GM12878 (cell line): ENCODE measurements at regions not wholly inside any gene's neighbourhood (a gene's known extent, or its start where the extent isn't known, plus 50 kb on each side); places are given as distances from the start of the nearest gene placed in this dataset.

Experiments used
- ATAC-seq: fragments of 200-7000 bp; cut with Tn5 transposase; 3 replicates; pipeline ENCODE4 v1.9.1; 2020; ENCODE audit warnings: mild to moderate bottlenecking, moderate library complexity
- BruUV-seq: library from RNA; stranded (reverse); fragments of 400-500 nt; replicated peaks from 2 replicates; lab custom pipeline; 2021; lab: Mats Ljungman, UMichigan
- CTCF ChIA-PET: fragments of 300-600 bp; sonication (Branson Sonifier 250); formaldehyde crosslinking; extraction: SDS; loops from one replicate; lab custom pipeline; 2021; ENCODE audit warnings: inconsistent platforms; lab: Yijun Ruan, JAX
- POLR2A ChIA-PET: fragments of 350-600 bp; formaldehyde crosslinking; extraction: SDS; loops from one replicate; lab custom pipeline; 2021; ENCODE audit warnings: inconsistent platforms; lab: Charles Lee
- RAD21 ChIA-PET: fragments of 300-600 bp; sonication (Branson Sonifier 250); formaldehyde crosslinking; loops from one replicate; lab custom pipeline; 2023; ENCODE audit warnings: antibody characterized with exemption; ENCODE audit not compliant: unreplicated experiment; lab: Charles Lee
- SMC1A ChIA-PET: fragments of 300-600 bp; sonication (Branson Sonifier 250); formaldehyde crosslinking; loops from one replicate; lab custom pipeline; 2023; ENCODE audit not compliant: unreplicated experiment, uncharacterized antibody; lab: Charles Lee
- DNase-seq: peaks from one replicate; pipeline ENCODE4 v3.0.0-alpha.2; 2011; ENCODE audit warnings: low read depth, low spot score
- FAIRE-seq: peaks from 3 replicates; lab custom pipeline; 2011; peaks lifted over from hg19 to GRCh38; lab: Jason Lieb, UNC
- H2AFZ ChIP-seq: 2 replicates; pipeline ENCODE4 v1.6.0; 2011; ENCODE audit warnings: low read depth, low read length, control low read depth; ENCODE audit not compliant: control insufficient read depth
- H3K27ac ChIP-seq: 2 replicates; pipeline ENCODE4 v1.5.1; 2011; ENCODE audit warnings: control low read depth; ENCODE audit not compliant: control insufficient read depth, insufficient read depth
- H3K27me3 ChIP-seq, 2 experiments: replicated peaks in 1 of 2; 2 replicates each; pipeline versions ENCODE4 v1.6.0 to v1.6.1; 2011; ENCODE audit warnings: low read length in 1 of 2; ENCODE audit not compliant: control insufficient read depth in 2 of 2, insufficient read depth in 2 of 2
- H3K36me3 ChIP-seq, 2 experiments: 2 replicates each; pipeline ENCODE4 v1.5.1; 2011; ENCODE audit warnings: low read length in 1 of 2; ENCODE audit not compliant: control insufficient read depth in 2 of 2, insufficient read depth in 2 of 2
- H3K4me1 ChIP-seq: 2 replicates; pipeline ENCODE4 v1.6.1; 2011; ENCODE audit warnings: mild to moderate bottlenecking, low read length, moderate library complexity, mixed read lengths; ENCODE audit not compliant: control insufficient read depth, insufficient read depth
- H3K4me2 ChIP-seq: 2 replicates; pipeline ENCODE4 v1.6.0; 2011; ENCODE audit warnings: control low read depth; ENCODE audit not compliant: control insufficient read depth, insufficient read depth
- H3K4me3 ChIP-seq: fragments of 200-600 bp; sonication (generic); 2 replicates; pipeline ENCODE4 v1.5.1; 2016
- H3K79me2 ChIP-seq: 2 replicates; pipeline ENCODE4 v1.6.0; 2011; ENCODE audit warnings: low read length; ENCODE audit not compliant: control insufficient read depth, insufficient read depth
- H3K9ac ChIP-seq: 2 replicates; pipeline ENCODE4 v1.8.0; 2011; ENCODE audit warnings: low read length, control low read depth, mixed read lengths; ENCODE audit not compliant: control insufficient read depth, insufficient read depth
- H3K9me3 ChIP-seq: replicated peaks from 3 replicates; pipeline ENCODE4 v1.5.1; 2011; ENCODE audit warnings: mild to moderate bottlenecking, low read length; ENCODE audit not compliant: control insufficient read depth, insufficient read depth
- H4K20me1 ChIP-seq: 2 replicates; pipeline ENCODE4 v1.6.0; 2011; ENCODE audit not compliant: control insufficient read depth, insufficient read depth
- SIX5 ChIP-seq: IDR thresholded peaks from 2 replicates; pipeline ENCODE4 v1.6.1; 2011; ENCODE audit warnings: mild to moderate bottlenecking, low read depth, low read length, moderate library complexity; ENCODE audit not compliant: severe bottlenecking
- WGBS: methylation state at CpG from one replicate; pipeline ENCODE4 v1.1.6; 2016; ENCODE audit warnings: low lambda C conversion rate; ENCODE audit not compliant: insufficient replicate concordance, insufficient coverage; ENCODE audit errors: missing lambda C conversion rate; 5-methylcytosine and 5-hydroxymethylcytosine counted together
- in situ Hi-C: fragments of 300-500 bp; cut with MboI; formaldehyde crosslinking; loops from 9 replicates; pipeline ENCODE4 v1.14.3; 2018; ENCODE audit warnings: mixed read lengths
- intact Hi-C: fragments of 100-400 bp; cut with micrococcal nuclease; formaldehyde crosslinking; loops from one replicate; pipeline ENCODE4 v1.14.2; 2022; ENCODE audit not compliant: unreplicated experiment
- TF ChIP-seq, protein P1 (sequence below): IDR thresholded peaks from 2 replicates; pipeline ENCODE4 v1.6.1; 2012; ENCODE audit warnings: low read length, inconsistent platforms
- TF ChIP-seq, protein P2 (sequence below): IDR thresholded peaks from 2 replicates; pipeline ENCODE4 v1.6.1; 2012; ENCODE audit warnings: low read depth, low read length, improper control_type of control experiment
- TF ChIP-seq, protein P3 (sequence below): fragments of 450-650 bp; IDR thresholded peaks from 2 replicates; pipeline ENCODE4 v1.6.1; 2017; ENCODE audit warnings: mild to moderate bottlenecking, moderate library complexity

DNA sequence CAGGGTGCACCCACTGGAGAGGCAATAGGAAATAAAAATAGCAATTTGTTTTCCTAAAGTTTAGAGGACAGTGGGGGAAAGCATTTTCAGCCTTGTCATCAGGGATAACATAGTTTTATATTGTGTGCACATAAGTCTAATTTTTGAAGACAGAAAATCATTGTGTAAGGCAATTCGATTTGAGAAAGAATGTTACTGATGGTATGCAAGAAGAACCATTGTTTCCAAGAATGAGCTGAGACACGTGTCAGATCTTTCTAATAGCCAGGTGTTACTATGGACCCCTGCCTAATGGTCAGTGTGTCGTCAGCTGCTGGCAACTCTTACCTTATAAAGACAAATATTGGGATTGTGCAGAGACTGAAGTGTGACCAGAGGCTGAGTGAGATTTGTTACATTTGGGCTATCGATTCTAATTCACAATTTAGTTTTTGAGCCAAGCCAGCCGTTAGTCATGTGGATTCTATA lies 67.1 kb upstream of the PPP2R2B start:
- H3K79me2 ChIP-seq, result no peaks in the 10 kb centered on the region
- DNase-seq (no peak), ATAC-seq (no peak), FAIRE-seq (no peak)
- no peaks in the 10 kb centered on the region for H4K20me1 ChIP-seq
- H3K9ac ChIP-seq, result no peak overlapping the region
- TF ChIP-seq SIX5, result no peak
- TF ChIP-seq, protein P1, sequence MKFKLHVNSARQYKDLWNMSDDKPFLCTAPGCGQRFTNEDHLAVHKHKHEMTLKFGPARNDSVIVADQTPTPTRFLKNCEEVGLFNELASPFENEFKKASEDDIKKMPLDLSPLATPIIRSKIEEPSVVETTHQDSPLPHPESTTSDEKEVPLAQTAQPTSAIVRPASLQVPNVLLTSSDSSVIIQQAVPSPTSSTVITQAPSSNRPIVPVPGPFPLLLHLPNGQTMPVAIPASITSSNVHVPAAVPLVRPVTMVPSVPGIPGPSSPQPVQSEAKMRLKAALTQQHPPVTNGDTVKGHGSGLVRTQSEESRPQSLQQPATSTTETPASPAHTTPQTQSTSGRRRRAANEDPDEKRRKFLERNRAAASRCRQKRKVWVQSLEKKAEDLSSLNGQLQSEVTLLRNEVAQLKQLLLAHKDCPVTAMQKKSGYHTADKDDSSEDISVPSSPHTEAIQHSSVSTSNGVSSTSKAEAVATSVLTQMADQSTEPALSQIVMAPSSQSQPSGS, result no peak
- TF ChIP-seq, protein P2, sequence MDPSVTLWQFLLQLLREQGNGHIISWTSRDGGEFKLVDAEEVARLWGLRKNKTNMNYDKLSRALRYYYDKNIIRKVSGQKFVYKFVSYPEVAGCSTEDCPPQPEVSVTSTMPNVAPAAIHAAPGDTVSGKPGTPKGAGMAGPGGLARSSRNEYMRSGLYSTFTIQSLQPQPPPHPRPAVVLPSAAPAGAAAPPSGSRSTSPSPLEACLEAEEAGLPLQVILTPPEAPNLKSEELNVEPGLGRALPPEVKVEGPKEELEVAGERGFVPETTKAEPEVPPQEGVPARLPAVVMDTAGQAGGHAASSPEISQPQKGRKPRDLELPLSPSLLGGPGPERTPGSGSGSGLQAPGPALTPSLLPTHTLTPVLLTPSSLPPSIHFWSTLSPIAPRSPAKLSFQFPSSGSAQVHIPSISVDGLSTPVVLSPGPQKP, result no peak
- TF ChIP-seq, protein P3, sequence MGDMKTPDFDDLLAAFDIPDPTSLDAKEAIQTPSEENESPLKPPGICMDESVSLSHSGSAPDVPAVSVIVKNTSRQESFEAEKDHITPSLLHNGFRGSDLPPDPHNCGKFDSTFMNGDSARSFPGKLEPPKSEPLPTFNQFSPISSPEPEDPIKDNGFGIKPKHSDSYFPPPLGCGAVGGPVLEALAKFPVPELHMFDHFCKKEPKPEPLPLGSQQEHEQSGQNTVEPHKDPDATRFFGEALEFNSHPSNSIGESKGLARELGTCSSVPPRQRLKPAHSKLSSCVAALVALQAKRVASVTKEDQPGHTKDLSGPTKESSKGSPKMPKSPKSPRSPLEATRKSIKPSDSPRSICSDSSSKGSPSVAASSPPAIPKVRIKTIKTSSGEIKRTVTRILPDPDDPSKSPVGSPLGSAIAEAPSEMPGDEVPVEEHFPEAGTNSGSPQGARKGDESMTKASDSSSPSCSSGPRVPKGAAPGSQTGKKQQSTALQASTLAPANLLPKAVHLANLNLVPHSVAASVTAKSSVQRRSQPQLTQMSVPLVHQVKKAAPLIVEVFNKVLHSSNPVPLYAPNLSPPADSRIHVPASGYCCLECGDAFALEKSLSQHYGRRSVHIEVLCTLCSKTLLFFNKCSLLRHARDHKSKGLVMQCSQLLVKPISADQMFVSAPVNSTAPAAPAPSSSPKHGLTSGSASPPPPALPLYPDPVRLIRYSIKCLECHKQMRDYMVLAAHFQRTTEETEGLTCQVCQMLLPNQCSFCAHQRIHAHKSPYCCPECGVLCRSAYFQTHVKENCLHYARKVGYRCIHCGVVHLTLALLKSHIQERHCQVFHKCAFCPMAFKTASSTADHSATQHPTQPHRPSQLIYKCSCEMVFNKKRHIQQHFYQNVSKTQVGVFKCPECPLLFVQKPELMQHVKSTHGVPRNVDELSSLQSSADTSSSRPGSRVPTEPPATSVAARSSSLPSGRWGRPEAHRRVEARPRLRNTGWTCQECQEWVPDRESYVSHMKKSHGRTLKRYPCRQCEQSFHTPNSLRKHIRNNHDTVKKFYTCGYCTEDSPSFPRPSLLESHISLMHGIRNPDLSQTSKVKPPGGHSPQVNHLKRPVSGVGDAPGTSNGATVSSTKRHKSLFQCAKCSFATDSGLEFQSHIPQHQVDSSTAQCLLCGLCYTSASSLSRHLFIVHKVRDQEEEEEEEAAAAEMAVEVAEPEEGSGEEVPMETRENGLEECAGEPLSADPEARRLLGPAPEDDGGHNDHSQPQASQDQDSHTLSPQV, result no peak
- no peaks in the 10 kb centered on the region for H3K36me3 ChIP-seq
- intact Hi-C loops, result no loop called here
- in situ Hi-C loops, result no loop called here
- H3K27me3 ChIP-seq, result no peaks in the 10 kb centered on the region
- SMC1A ChIA-PET, result interaction anchor here (1.0 to 1.3 kb wide), 3 partner anchors 15 to 45 kb away, joined by 3 to 5 read pairs (median 4); no protein-coding TSS in a partner anchor
- POLR2A ChIA-PET, result no interaction called here
- H3K4me1 ChIP-seq, result no peaks in the 10 kb centered on the region
- CTCF ChIA-PET, result interaction anchor here (1.2 to 1.3 kb wide), 3 partner anchors 21 to 412 kb away, joined by 4 to 5 read pairs (median 4); no protein-coding TSS in a partner anchor
- no peaks in the 10 kb centered on the region for H3K9me3 ChIP-seq
- no peak overlapping the region for H3K27ac ChIP-seq
- BruUV-seq, result no TSS peak
- no peak overlapping the region for H3K4me3 ChIP-seq
- H2AFZ ChIP-seq, result no peak overlapping the region
- RAD21 ChIA-PET, result no interaction called here
- WGBS, result 16% methylated on average over 5 of the region's 5 CpGs
- no peak overlapping the region for H3K4me2 ChIP-seq
